Calu3 (cell line): ENCODE measurements at regions not wholly inside any gene's neighbourhood (a gene's known extent, or its start where the extent isn't known, plus 50 kb on each side); places are given as distances from the start of the nearest gene placed in this dataset.

Experiments
- BruUV-seq: library from RNA; stranded (reverse); fragments of 400-500 nt; replicated peaks from 2 replicates; lab custom pipeline; 2021; lab: Mats Ljungman, UMichigan
- CTCF ChIA-PET: fragments of 300-600 bp; sonication (Branson Sonifier 250); formaldehyde crosslinking; loops from one replicate; lab custom pipeline; 2022; ENCODE audit warnings: antibody characterized with exemption; lab: Charles Lee
- DNase-seq: peaks from one replicate; pipeline ENCODE4 v3.0.0; 2022
- H3K27ac Mint-ChIP-seq: one replicate; pipeline ENCODE4 v1.8.0; 2022; ENCODE audit warnings: mixed read lengths; ENCODE audit not compliant: unreplicated experiment
- H3K27me3 Mint-ChIP-seq: one replicate; pipeline ENCODE4 v1.8.0; 2022; ENCODE audit warnings: mixed read lengths; ENCODE audit not compliant: unreplicated experiment
- H3K36me3 Mint-ChIP-seq: one replicate; pipeline ENCODE4 v1.8.0; 2022; ENCODE audit warnings: mild to moderate bottlenecking, moderate library complexity, mixed read lengths; ENCODE audit not compliant: insufficient read depth, unreplicated experiment
- H3K4me1 Mint-ChIP-seq: one replicate; pipeline ENCODE4 v1.8.0; 2022; ENCODE audit warnings: mild to moderate bottlenecking, low read depth, mixed read lengths; ENCODE audit not compliant: unreplicated experiment
- H3K4me3 Mint-ChIP-seq: one replicate; pipeline ENCODE4 v1.8.0; 2022; ENCODE audit warnings: mild to moderate bottlenecking, low read depth, moderate library complexity, mixed read lengths; ENCODE audit not compliant: unreplicated experiment
- H3K9me3 Mint-ChIP-seq: one replicate; pipeline ENCODE4 v1.8.0; 2022; ENCODE audit warnings: low read depth, mixed read lengths; ENCODE audit not compliant: unreplicated experiment
- intact Hi-C: fragments of 100-400 bp; cut with micrococcal nuclease; formaldehyde crosslinking; loops from one replicate; pipeline ENCODE4 v1.10.0; 2022; ENCODE audit not compliant: unreplicated experiment
- TF ChIP-seq, protein P1 (sequence below): fragments of 200-600 bp; IDR thresholded peaks from one replicate; pipeline ENCODE4 v1.8.0; 2022; ENCODE audit warnings: antibody characterized with exemption; ENCODE audit not compliant: unreplicated experiment

DNA sequence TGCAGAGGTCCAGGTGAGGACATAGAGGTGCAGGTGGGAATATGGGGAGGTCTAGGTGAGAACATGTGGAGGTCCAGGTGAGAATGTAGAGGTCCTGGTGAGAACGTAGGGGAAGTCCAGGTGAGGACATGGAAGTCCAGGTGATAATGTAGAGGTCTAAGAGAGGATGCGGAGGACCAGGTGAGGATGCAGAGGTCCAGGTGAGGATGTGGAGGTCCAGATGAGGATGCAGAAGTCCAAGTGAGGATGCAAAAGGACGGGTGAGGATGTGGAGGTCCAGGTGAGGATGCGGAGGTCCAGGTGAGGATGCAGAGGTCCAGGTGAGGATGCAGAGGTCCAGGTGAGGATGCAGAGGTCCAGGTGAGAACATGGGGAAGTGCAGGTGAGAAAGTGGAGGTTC is 133.8 kb downstream of the MRPL36 start:
- peaks cover 77% of the 10 kb centered on the region for H3K27me3 Mint-ChIP-seq
- no peaks in the 10 kb centered on the region for H3K36me3 Mint-ChIP-seq
- CTCF ChIA-PET, result no interaction called here
- TF ChIP-seq, protein P1, sequence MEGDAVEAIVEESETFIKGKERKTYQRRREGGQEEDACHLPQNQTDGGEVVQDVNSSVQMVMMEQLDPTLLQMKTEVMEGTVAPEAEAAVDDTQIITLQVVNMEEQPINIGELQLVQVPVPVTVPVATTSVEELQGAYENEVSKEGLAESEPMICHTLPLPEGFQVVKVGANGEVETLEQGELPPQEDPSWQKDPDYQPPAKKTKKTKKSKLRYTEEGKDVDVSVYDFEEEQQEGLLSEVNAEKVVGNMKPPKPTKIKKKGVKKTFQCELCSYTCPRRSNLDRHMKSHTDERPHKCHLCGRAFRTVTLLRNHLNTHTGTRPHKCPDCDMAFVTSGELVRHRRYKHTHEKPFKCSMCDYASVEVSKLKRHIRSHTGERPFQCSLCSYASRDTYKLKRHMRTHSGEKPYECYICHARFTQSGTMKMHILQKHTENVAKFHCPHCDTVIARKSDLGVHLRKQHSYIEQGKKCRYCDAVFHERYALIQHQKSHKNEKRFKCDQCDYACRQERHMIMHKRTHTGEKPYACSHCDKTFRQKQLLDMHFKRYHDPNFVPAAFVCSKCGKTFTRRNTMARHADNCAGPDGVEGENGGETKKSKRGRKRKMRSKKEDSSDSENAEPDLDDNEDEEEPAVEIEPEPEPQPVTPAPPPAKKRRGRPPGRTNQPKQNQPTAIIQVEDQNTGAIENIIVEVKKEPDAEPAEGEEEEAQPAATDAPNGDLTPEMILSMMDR, result no peak
- no peaks in the 10 kb centered on the region for H3K4me1 Mint-ChIP-seq
- H3K4me3 Mint-ChIP-seq, result peak overlapping the region; percentile 1
- no peak overlapping the region for H3K27ac Mint-ChIP-seq
- H3K9me3 Mint-ChIP-seq, result peaks cover 4% of the 10 kb centered on the region
- DNase-seq, result no peak
- intact Hi-C loops, result no loop called here
- no TSS peak for BruUV-seq

DNA sequence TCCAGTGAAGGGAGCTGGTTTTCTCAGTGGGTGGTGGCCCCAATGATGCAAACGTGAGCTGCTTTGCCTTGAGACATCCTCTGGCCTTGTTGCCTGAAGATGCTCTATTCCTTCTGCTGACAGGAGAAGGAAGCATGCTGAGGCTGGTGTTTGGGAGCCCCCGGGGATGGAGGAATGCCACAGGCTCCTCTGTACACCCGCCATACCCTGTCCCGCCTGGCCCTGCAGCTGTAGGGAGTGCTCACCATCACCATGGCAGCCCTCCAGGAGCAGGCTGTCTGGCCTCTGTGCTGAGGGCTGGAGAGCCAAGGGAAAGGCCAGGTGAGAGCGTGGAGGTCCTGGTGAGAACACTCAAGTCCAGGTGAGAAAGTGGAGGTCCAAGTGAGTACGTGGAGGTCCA is 134.4 kb downstream of the MRPL36 start:
- no peaks in the 10 kb centered on the region for H3K4me1 Mint-ChIP-seq
- DNase-seq, result no peak
- H3K9me3 Mint-ChIP-seq, result peaks cover 4% of the 10 kb centered on the region
- peaks cover 83% of the 10 kb centered on the region for H3K27me3 Mint-ChIP-seq
- TF ChIP-seq, protein P1, result no peak
- no peak overlapping the region for H3K27ac Mint-ChIP-seq
- CTCF ChIA-PET, result no interaction called here
- intact Hi-C loops, result no loop called here
- no TSS peak for BruUV-seq
- no peaks in the 10 kb centered on the region for H3K36me3 Mint-ChIP-seq
- no peak overlapping the region for H3K4me3 Mint-ChIP-seq

DNA sequence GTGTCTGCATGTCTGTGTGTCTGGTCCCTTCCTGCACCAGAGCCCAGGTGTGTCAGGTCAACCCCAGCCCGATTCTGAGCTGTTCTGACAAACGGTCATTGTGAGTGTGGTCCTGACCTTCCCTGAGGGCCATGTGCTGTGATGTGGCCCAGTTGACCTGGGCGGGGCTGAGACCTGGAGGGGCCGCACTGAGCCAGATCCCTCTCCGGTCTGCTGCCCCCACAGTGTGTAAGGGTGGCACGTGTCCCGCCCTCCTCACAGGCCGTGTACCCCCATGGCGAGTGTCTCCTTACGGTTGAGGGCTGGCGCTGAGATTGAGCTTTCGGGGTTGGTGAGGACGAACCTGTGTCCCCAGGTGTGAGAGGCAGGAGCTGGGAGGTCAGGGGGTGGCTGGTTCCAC is 136.5 kb downstream of the MRPL36 start:
- Mint-ChIP-seq H3K27me3 (peaks cover 89% of the 10 kb centered on the region), H3K4me3 (no peak overlapping the region), H3K36me3 (no peaks in the 10 kb centered on the region), H3K4me1 (no peaks in the 10 kb centered on the region), H3K9me3 (peaks cover 4% of the 10 kb centered on the region), H3K27ac (no peak overlapping the region)
- CTCF ChIA-PET, result no interaction called here
- BruUV-seq, result no TSS peak
- intact Hi-C loops, result no loop called here
- TF ChIP-seq, protein P1, result no peak
- no peak for DNase-seq

DNA sequence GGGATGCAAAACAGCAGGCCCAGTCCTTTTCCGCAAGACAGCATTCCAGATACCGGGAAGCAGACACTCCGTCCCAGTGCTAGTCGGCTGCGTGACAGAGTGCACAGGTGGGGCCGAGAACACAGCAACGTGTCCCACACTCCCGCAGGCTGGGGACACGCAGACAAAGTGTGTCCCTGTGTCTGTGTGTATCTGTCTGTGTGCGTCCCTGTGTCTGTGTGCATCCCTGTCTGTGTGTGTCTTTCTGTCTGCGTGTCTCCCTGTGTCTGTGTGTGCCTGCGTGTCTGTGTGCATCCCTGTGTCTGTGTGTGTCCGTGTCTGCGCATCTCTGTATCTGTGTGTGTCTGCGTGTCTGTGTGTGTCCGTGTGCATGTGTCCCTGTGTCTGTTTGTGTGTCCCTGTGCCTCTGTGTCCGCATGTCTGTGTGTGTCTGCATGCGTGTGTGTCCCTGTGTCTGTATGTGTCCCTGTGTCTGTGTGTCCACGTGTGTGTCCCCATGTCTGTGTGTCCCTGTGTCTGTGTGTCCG is 137.0 kb downstream of the MRPL36 start:
- intact Hi-C loops, result no loop called here
- H3K36me3 Mint-ChIP-seq, result no peaks in the 10 kb centered on the region
- CTCF ChIA-PET, result no interaction called here
- DNase-seq, result no peak
- peaks cover 4% of the 10 kb centered on the region for H3K9me3 Mint-ChIP-seq
- H3K27me3 Mint-ChIP-seq, result peaks cover 89% of the 10 kb centered on the region
- no peak overlapping the region for H3K27ac Mint-ChIP-seq
- TF ChIP-seq, protein P1, result no peak
- BruUV-seq, result no TSS peak
- no peak overlapping the region for H3K4me3 Mint-ChIP-seq
- no peaks in the 10 kb centered on the region for H3K4me1 Mint-ChIP-seq
